ENCODE measurements at regions not wholly inside any gene's neighbourhood (a gene's known extent, or its start where the extent isn't known, plus 50 kb on each side); places are given as distances from the start of the nearest gene placed in this dataset.
A peak's percentile ranks its signal among the peaks of the same experiment; 100 is the strongest.

DNA sequence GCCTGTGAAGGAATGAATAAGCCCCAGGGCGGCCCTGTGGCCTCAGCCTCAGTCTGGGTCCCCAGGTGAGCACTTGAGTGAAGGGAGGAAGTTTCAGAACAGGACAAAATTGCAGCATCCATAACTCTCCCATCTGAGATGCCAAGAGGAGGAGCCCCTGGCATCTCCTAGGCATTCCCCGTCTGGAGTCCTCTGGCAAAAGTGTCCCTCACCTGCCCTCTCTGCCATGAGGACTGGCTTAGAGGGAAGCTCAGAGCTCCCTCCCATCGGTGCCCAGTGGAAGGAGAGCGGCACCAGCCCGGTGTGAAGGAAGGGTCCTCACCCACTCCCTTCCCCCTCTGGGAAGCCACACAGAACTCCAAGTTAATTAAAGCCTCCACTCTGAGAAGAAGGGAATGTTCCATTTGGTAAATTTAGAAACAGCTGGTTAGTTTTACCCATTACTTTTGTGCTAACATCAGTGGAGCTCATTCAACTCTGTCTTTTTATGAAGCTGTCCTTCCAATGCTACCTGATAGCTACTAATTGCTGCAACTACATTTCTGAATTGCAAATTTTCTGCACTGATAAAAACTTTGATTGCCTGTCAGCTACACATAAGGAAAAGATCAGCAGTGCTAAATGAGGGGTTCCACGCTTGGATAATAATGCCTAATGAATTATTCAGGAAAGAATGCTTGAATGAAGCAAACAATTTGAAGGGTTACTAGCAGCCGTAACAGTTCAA is 123.3 kb upstream of the RCN1 start:
- DNase-seq: no peak
- H3K36me3 ChIP-seq: no peaks in the 10 kb centered on the region
- ATAC-seq: peak in 2 of 8 donors; percentile 57 to 71
- TF ChIP-seq, protein P1, sequence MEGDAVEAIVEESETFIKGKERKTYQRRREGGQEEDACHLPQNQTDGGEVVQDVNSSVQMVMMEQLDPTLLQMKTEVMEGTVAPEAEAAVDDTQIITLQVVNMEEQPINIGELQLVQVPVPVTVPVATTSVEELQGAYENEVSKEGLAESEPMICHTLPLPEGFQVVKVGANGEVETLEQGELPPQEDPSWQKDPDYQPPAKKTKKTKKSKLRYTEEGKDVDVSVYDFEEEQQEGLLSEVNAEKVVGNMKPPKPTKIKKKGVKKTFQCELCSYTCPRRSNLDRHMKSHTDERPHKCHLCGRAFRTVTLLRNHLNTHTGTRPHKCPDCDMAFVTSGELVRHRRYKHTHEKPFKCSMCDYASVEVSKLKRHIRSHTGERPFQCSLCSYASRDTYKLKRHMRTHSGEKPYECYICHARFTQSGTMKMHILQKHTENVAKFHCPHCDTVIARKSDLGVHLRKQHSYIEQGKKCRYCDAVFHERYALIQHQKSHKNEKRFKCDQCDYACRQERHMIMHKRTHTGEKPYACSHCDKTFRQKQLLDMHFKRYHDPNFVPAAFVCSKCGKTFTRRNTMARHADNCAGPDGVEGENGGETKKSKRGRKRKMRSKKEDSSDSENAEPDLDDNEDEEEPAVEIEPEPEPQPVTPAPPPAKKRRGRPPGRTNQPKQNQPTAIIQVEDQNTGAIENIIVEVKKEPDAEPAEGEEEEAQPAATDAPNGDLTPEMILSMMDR (IDR thresholded peaks at IDR 0.05): no peak
- H3K4me3 ChIP-seq: no peak overlapping the region
- intact Hi-C loops (cut with DNase I): loop anchor here in 1 of 10 donors (10.0 kb wide), 1 partner anchor 473 kb away; no protein-coding TSS in a partner anchor
- no peaks in the 10 kb centered on the region for H3K9me3 ChIP-seq
- WGBS, 2 donors: 70 to 71% methylated on average over 7 of the region's 7 CpGs
- H3K27ac ChIP-seq: no peak overlapping the region
- H3K27me3 ChIP-seq: peaks cover 0 to 4% (median 0%) of the 10 kb centered on the region in 7 donors
- H3K4me1 ChIP-seq: peaks cover 0 to 24% (median 5%) of the 10 kb centered on the region in 9 donors

DNA sequence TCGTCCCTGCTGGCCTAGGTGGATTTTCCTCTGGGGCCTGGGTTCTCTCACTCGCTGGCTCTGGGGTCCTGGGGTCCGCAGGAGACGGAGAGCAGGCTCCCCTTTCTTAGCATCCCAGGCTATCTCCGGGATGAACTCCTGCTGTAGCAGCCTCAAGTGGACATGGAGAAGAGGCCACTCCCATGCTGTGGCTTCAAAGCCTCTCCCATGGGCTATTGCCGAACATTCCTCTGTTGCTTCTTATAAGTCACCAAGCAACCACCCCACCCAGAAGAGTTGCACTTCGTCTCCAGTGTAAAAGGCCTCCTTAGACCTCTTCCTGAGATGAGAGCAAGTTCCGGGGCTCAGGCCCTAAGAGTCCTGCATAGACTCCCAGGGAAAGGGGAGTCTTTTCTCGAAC is 124.0 kb upstream of the RCN1 start:
- Histone ChIP-seq H3K27ac (no peak overlapping the region), H3K9me3 (no peaks in the 10 kb centered on the region), H3K4me3 (no peak overlapping the region), H3K36me3 (no peaks in the 10 kb centered on the region), H3K4me1 (peaks cover 0 to 24% (median 5%) of the 10 kb centered on the region in 9 donors), H3K27me3 (peaks cover 0 to 3% (median 0%) of the 10 kb centered on the region in 7 donors)
- WGBS, 2 donors: 77 to 79% methylated on average over 9 of the region's 9 CpGs
- TF ChIP-seq, protein P1 (IDR thresholded peaks at IDR 0.05): no peak
- ATAC-seq: no peak
- intact Hi-C loops (cut with DNase I): loop anchor here in 1 of 10 donors (10.0 kb wide), 1 partner anchor 472 kb away; no protein-coding TSS in a partner anchor
- DNase-seq: no peak

DNA sequence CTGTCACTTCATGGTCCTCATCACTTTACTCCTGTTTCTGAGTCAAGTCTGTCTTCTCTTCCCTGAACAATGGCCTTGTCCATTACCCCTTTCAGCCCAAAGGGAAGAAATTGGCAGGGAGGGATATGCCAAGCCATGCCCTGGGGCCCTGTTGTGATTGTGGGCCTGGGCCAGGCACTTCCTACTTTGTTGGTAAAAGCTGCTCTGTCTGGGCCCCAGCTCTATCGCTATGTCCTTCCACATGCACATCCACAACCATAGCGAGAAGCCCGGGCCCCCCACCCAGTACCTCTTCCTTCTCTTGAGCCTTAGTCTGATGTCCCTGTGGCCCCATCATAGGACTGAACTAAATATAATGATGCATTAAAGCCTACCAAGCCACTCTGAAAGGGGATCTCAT is 126.7 kb upstream of the RCN1 start:
- intact Hi-C loops (cut with DNase I): loop anchor here in 1 of 10 donors (10.0 kb wide), 1 partner anchor 469 kb away; no protein-coding TSS in a partner anchor
- DNase-seq (no peak), ATAC-seq (no peak)
- 62 to 79% methylated on average over 3 of the region's 3 CpGs for WGBS, 2 donors
- Histone ChIP-seq H3K36me3 (no peaks in the 10 kb centered on the region), H3K4me3 (no peak overlapping the region), H3K9me3 (no peaks in the 10 kb centered on the region), H3K4me1 (peaks cover 0 to 18% (median 5%) of the 10 kb centered on the region in 9 donors), H3K27ac (no peak overlapping the region), H3K27me3 (no peaks in the 10 kb centered on the region)
- TF ChIP-seq, protein P1 (IDR thresholded peaks at IDR 0.05): no peak

DNA sequence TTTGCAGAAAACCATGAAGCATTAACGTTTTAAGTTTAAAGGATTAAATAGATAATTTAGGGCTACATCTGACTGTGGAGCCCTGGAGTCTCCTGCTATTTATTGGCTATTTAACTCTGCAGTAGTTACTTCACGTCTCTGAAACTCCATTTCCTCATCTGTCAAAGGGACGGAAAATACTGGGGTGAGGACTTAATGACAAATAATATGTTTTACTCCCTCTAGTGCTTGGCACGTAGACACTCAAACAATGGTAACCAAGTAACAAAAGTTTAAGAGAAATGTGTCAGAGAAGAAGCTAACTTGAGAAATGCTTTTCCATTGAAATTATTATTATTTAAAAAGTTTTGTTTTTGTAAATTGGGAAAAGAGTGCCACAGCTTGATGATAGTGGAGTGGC is 130.7 kb upstream of the RCN1 start:
- WGBS, 2 donors: 67 to 69% methylated on average over 4 of the region's 4 CpGs
- H3K27me3 ChIP-seq: no peaks in the 10 kb centered on the region
- peaks cover 0 to 8% (median 0%) of the 10 kb centered on the region in 9 donors for H3K4me1 ChIP-seq
- H3K27ac ChIP-seq: no peak overlapping the region
- no peak for DNase-seq
- no peaks in the 10 kb centered on the region for H3K9me3 ChIP-seq
- H3K36me3 ChIP-seq: no peaks in the 10 kb centered on the region
- H3K4me3 ChIP-seq: no peak overlapping the region
- ATAC-seq: no peak
- intact Hi-C loops (cut with DNase I): loop anchor here in 1 of 10 donors (10.0 kb wide), 1 partner anchor 465 kb away; no protein-coding TSS in a partner anchor
- TF ChIP-seq, protein P1 (IDR thresholded peaks at IDR 0.05): no peak
